ENCODE measurements at regions not wholly inside any gene's neighbourhood (a gene's known extent, or its start where the extent isn't known, plus 50 kb on each side); places are given as distances from the start of the nearest gene placed in this dataset.

DNA sequence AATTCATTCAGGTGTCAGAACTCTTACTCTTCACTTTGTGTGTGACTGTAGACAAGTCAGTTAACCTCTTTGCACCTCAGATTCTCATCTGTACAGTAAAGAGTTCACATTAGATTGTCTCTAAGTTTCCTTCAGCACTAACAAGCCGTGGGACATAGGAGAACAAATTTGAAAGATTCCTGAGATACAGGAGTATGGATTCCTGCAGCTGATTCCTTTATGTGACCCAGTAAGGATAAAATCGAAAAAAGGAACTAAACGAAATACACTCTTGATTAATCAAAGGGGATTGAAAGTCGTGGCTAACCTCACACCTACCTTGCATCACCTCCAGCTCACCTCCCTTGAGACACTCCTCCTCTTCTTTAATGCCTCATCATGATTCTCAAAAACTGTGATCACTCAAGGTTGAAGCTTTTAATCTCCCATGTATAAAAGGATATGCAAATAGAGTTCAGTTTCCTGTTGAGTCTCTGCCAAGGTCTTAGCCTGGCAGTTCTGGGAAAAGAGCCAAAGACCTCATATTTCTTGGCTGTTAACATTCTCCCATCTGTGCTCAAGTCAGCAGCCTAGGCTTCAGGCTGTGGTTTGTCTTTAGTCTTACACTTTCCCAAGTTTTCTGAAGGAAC, 156.6 kb downstream of the DAD1 start:
- intact Hi-C loops (cut with DNase I): no loop called here
- Histone ChIP-seq H3K27ac (no peak overlapping the region), H3K9me3 (replicated peaks in 1 of 3) (no peaks in the 10 kb centered on the region), H3K36me3 (replicated peaks in 1 of 2) (no peaks in the 10 kb centered on the region), H3K4me3 (no peak overlapping the region), H3K27me3 (no peaks in the 10 kb centered on the region), H3K4me1 (replicated peaks in 1 of 2) (peaks cover 0 to 42% of the 10 kb centered on the region in 2 donors)
- TF ChIP-seq POLR2A (IDR thresholded peaks at IDR 0.05): no peak
- TF ChIP-seq CTCF (IDR thresholded peaks at IDR 0.05): no peak
- WGBS, 4 donors: 5 to 13% (median 10%) methylated on average over 4 of the region's 4 CpGs
- DNase-seq: peak; percentile 64 to 87 (median 72)

- Histone ChIP-seq H3K27ac (no peak overlapping the region), H3K36me3 (replicated peaks in 1 of 2) (no peaks in the 10 kb centered on the region), H3K4me1 (replicated peaks in 1 of 2) (peaks cover 0 to 45% of the 10 kb centered on the region in 2 donors), H3K9me3 (replicated peaks in 1 of 3) (no peaks in the 10 kb centered on the region), H3K27me3 (no peaks in the 10 kb centered on the region), H3K4me3 (no peak overlapping the region)
- no peak for TF ChIP-seq POLR2A (IDR thresholded peaks at IDR 0.05)
- TF ChIP-seq CTCF (IDR thresholded peaks at IDR 0.05): no peak
- WGBS, 4 donors: 80 to 94% (median 84%) methylated on average over 7 of the region's 7 CpGs
- intact Hi-C loops (cut with DNase I): no loop called here
- DNase-seq: no peak
Measured at GRCh38 chr14:22429546-22430294, 159.3 kb downstream of the DAD1 start.

- H3K9me3 ChIP-seq (replicated peaks in 1 of 3): no peaks in the 10 kb centered on the region
- H3K4me1 ChIP-seq (replicated peaks in 1 of 2): peaks cover 0 to 45% of the 10 kb centered on the region in 2 donors
- WGBS, 4 donors: 38 to 50% (median 47%) methylated on average over 7 of the region's 7 CpGs
- peak in 3 of 7 donors; percentile 17 to 26 (median 21) for DNase-seq
- no peaks in the 10 kb centered on the region for H3K36me3 ChIP-seq (replicated peaks in 1 of 2)
- H3K4me3 ChIP-seq: no peak overlapping the region
- H3K27me3 ChIP-seq: no peaks in the 10 kb centered on the region
- no peak overlapping the region for H3K27ac ChIP-seq
- no peak for TF ChIP-seq POLR2A (IDR thresholded peaks at IDR 0.05)
- TF ChIP-seq CTCF (IDR thresholded peaks at IDR 0.05): no peak
- intact Hi-C loops (cut with DNase I): no loop called here
Measured at GRCh38 chr14:22428700-22429291, 160.2 kb downstream of the DAD1 start.

GRCh38 chr14:22427771-22428231, 161.2 kb downstream of the DAD1 start:
- H3K27ac ChIP-seq: peak overlapping the region in 1 of 5 donors; percentile 27
- no peaks in the 10 kb centered on the region for H3K27me3 ChIP-seq
- no peak overlapping the region for H3K4me3 ChIP-seq
- no peak for TF ChIP-seq POLR2A (IDR thresholded peaks at IDR 0.05)
- TF ChIP-seq CTCF (IDR thresholded peaks at IDR 0.05): no peak
- 29 to 42% (median 36%) methylated on average over 9 of the region's 9 CpGs for WGBS, 4 donors
- H3K4me1 ChIP-seq (replicated peaks in 1 of 2): peaks cover 0 to 36% of the 10 kb centered on the region in 2 donors
- intact Hi-C loops (cut with DNase I): no loop called here
- DNase-seq: peak in 6 of 7 donors; percentile 30 to 62 (median 50)
- no peaks in the 10 kb centered on the region for H3K9me3 ChIP-seq (replicated peaks in 1 of 3)
- no peaks in the 10 kb centered on the region for H3K36me3 ChIP-seq (replicated peaks in 1 of 2)

Data from adrenal gland (tissue), 9 donors.